ENCODE measurements at regions not wholly inside any gene's neighbourhood (a gene's known extent, or its start where the extent isn't known, plus 50 kb on each side); places are given as distances from the start of the nearest gene placed in this dataset.

- no peak for DNase-seq
- Histone ChIP-seq H3K4me1 (ENCODE audit: low read depth) (no peaks in the 10 kb centered on the region), H3K4me3 (no peak overlapping the region), H3K36me3 (ENCODE audit: low read depth) (no peaks in the 10 kb centered on the region), H3K9me3 (no peaks in the 10 kb centered on the region)
- ATAC-seq: no peak
- intact Hi-C loops (cut with DNase I, micrococcal nuclease): no loop called here
- no peak for TF ChIP-seq CTCF (IDR thresholded peaks at IDR 0.05)
Measured at GRCh38 chr7:52311886-52312285, 723.5 kb upstream of the POM121L12 start.

GRCh38 chr7:52309631-52310030 lies 725.8 kb upstream of the POM121L12 start:
- Histone ChIP-seq H3K9me3 (no peaks in the 10 kb centered on the region), H3K4me1 (ENCODE audit: low read depth) (no peaks in the 10 kb centered on the region), H3K36me3 (ENCODE audit: low read depth) (no peaks in the 10 kb centered on the region), H3K4me3 (no peak overlapping the region)
- intact Hi-C loops (cut with DNase I, micrococcal nuclease): no loop called here
- ATAC-seq: no peak
- no peak for TF ChIP-seq CTCF (IDR thresholded peaks at IDR 0.05)
- DNase-seq: no peak

- ATAC-seq (no peak), DNase-seq (no peak)
- Histone ChIP-seq H3K4me3 (no peak overlapping the region), H3K9me3 (no peaks in the 10 kb centered on the region), H3K36me3 (ENCODE audit: low read depth) (no peaks in the 10 kb centered on the region), H3K4me1 (ENCODE audit: low read depth) (no peaks in the 10 kb centered on the region)
- TF ChIP-seq CTCF (IDR thresholded peaks at IDR 0.05): no peak
- intact Hi-C loops (cut with DNase I, micrococcal nuclease): no loop called here
Measured at GRCh38 chr7:52302765-52303520, 732.5 kb upstream of the POM121L12 start.

GRCh38 chr7:52297128-52297527 lies 738.3 kb upstream of the POM121L12 start:
- DNase-seq: no peak
- Histone ChIP-seq H3K4me1 (ENCODE audit: low read depth) (no peaks in the 10 kb centered on the region), H3K36me3 (ENCODE audit: low read depth) (no peaks in the 10 kb centered on the region), H3K9me3 (no peaks in the 10 kb centered on the region), H3K4me3 (no peak overlapping the region)
- intact Hi-C loops (cut with DNase I, micrococcal nuclease): no loop called here
- no peak for ATAC-seq
- TF ChIP-seq CTCF (IDR thresholded peaks at IDR 0.05): no peak

- no peak for TF ChIP-seq CTCF (IDR thresholded peaks at IDR 0.05)
- Histone ChIP-seq H3K9me3 (no peaks in the 10 kb centered on the region), H3K4me3 (no peak overlapping the region), H3K36me3 (ENCODE audit: low read depth) (no peaks in the 10 kb centered on the region), H3K4me1 (ENCODE audit: low read depth) (no peaks in the 10 kb centered on the region)
- intact Hi-C loops (cut with DNase I, micrococcal nuclease): no loop called here
- ATAC-seq (no peak), DNase-seq (no peak)
Measured at GRCh38 chr7:52294942-52295341, 740.5 kb upstream of the POM121L12 start.

- no peak for TF ChIP-seq CTCF (IDR thresholded peaks at IDR 0.05)
- Histone ChIP-seq H3K4me1 (ENCODE audit: low read depth) (no peaks in the 10 kb centered on the region), H3K9me3 (no peaks in the 10 kb centered on the region), H3K36me3 (ENCODE audit: low read depth) (no peaks in the 10 kb centered on the region), H3K4me3 (no peak overlapping the region)
- ATAC-seq: no peak
- DNase-seq: no peak
- intact Hi-C loops (cut with DNase I, micrococcal nuclease): no loop called here
Measured at GRCh38 chr7:52289247-52289646, 746.2 kb upstream of the POM121L12 start.
